ENCODE measurements at regions not wholly inside any gene's neighbourhood (a gene's known extent, or its start where the extent isn't known, plus 50 kb on each side); places are given as distances from the start of the nearest gene placed in this dataset.

DNA sequence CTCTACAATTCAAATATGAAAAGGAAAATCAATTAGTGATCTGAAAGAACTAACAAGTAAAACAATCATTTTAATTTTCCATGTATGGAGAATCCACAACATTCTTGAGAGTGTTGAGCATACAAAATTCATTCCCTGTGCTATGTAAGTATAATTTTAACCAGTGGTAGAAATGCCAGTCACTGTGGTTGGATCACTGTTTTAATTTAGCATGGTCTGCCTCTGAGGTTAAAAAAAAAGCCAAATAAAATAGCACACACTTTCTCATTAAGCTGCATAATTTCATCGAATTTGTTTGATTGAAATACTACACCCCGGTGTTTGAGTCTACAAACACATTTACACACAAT, 185.5 kb upstream of the STS start:
- ChIA-PET CTCF (no interaction called here), POLR2A (ENCODE audit: low non-redundant PET) (no interaction called here)
- Histone ChIP-seq H3K4me1 (ENCODE audit: insufficient read depth, low read length, poor library complexity, severe bottlenecking) (no peaks in the 10 kb centered on the region), H3K27ac (ENCODE audit: low read depth, low read length, poor library complexity, severe bottlenecking) (no peak overlapping the region), H3K36me3 (ENCODE audit: insufficient read depth, low read length, poor library complexity, severe bottlenecking) (no peaks in the 10 kb centered on the region), H3K27me3 (replicated peaks; ENCODE audit: insufficient read depth, low read depth, low read length, poor library complexity) (no peaks in the 10 kb centered on the region), H3K4me3 (ENCODE audit: low read depth, low read length, poor library complexity, severe bottlenecking) (no peak overlapping the region), H3K9me3 (ENCODE audit: low read depth, low read length, poor library complexity, severe bottlenecking) (no peaks in the 10 kb centered on the region)
- intact Hi-C loops (cut with micrococcal nuclease; ENCODE audit: unreplicated experiment), result no loop called here
- DNase-seq (ENCODE audit: low spot score), result no peak
- TF ChIP-seq EZH2 (IDR thresholded peaks at IDR 0.05; ENCODE audit: borderline replicate concordance, low read depth, low read length, poor library complexity, severe bottlenecking), result no peak
- TF ChIP-seq, protein P1, sequence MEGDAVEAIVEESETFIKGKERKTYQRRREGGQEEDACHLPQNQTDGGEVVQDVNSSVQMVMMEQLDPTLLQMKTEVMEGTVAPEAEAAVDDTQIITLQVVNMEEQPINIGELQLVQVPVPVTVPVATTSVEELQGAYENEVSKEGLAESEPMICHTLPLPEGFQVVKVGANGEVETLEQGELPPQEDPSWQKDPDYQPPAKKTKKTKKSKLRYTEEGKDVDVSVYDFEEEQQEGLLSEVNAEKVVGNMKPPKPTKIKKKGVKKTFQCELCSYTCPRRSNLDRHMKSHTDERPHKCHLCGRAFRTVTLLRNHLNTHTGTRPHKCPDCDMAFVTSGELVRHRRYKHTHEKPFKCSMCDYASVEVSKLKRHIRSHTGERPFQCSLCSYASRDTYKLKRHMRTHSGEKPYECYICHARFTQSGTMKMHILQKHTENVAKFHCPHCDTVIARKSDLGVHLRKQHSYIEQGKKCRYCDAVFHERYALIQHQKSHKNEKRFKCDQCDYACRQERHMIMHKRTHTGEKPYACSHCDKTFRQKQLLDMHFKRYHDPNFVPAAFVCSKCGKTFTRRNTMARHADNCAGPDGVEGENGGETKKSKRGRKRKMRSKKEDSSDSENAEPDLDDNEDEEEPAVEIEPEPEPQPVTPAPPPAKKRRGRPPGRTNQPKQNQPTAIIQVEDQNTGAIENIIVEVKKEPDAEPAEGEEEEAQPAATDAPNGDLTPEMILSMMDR (conservative IDR thresholded peaks at IDR 0.05; ENCODE audit: low read depth, low read length), result no peak
- BruUV-seq (replicated peaks), result no TSS peak

DNA sequence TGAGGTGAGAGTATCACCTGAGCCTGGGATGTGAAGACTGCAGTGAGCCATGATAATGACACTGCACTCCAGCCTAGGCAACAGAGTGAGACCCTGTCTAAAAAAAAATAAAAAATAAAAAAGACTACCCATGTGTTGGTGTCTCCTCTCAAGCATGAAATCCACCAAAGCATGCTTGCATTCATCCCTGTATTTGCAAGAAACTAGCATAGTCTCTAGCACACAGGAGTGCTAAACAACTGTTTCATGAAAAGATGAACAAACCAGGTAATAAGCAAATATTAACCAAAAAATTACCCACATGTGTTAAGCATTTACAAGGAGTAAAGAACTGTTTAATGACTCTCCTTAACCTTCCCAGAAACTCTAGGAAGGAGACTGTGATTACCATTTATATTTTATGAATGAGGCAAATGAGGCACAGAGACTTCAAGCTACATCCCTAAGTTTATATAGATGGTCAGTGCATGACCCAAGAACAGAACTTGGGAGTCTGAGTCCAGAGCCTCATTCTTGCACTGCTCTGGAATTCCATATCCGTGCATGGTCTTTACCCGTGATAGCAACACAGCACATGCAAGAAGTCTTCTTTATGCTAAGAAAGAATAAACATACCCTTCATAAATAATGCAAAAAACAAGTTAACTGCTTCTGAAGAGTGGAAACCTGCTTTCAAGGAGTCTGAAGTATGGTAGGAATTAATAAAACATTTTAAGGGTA, 186.1 kb upstream of the STS start:
- no peaks in the 10 kb centered on the region for H3K9me3 ChIP-seq (ENCODE audit: low read depth, low read length, poor library complexity, severe bottlenecking)
- no peak overlapping the region for H3K27ac ChIP-seq (ENCODE audit: low read depth, low read length, poor library complexity, severe bottlenecking)
- no peak overlapping the region for H3K4me3 ChIP-seq (ENCODE audit: low read depth, low read length, poor library complexity, severe bottlenecking)
- H3K4me1 ChIP-seq (ENCODE audit: insufficient read depth, low read length, poor library complexity, severe bottlenecking), result no peaks in the 10 kb centered on the region
- ChIA-PET POLR2A (ENCODE audit: low non-redundant PET) (no interaction called here), CTCF (no interaction called here)
- H3K36me3 ChIP-seq (ENCODE audit: insufficient read depth, low read length, poor library complexity, severe bottlenecking), result no peaks in the 10 kb centered on the region
- DNase-seq (ENCODE audit: low spot score), result no peak
- intact Hi-C loops (cut with micrococcal nuclease; ENCODE audit: unreplicated experiment), result no loop called here
- H3K27me3 ChIP-seq (replicated peaks; ENCODE audit: insufficient read depth, low read depth, low read length, poor library complexity), result no peaks in the 10 kb centered on the region
- BruUV-seq (replicated peaks), result no TSS peak
- no peak for TF ChIP-seq EZH2 (IDR thresholded peaks at IDR 0.05; ENCODE audit: borderline replicate concordance, low read depth, low read length, poor library complexity, severe bottlenecking)
- TF ChIP-seq, protein P1 (conservative IDR thresholded peaks at IDR 0.05; ENCODE audit: low read depth, low read length), result no peak

- no peaks in the 10 kb centered on the region for H3K36me3 ChIP-seq (ENCODE audit: insufficient read depth, low read length, poor library complexity, severe bottlenecking)
- H3K4me1 ChIP-seq (ENCODE audit: insufficient read depth, low read length, poor library complexity, severe bottlenecking), result no peaks in the 10 kb centered on the region
- no peak overlapping the region for H3K27ac ChIP-seq (ENCODE audit: low read depth, low read length, poor library complexity, severe bottlenecking)
- no peaks in the 10 kb centered on the region for H3K9me3 ChIP-seq (ENCODE audit: low read depth, low read length, poor library complexity, severe bottlenecking)
- DNase-seq (ENCODE audit: low spot score), result no peak
- H3K4me3 ChIP-seq (ENCODE audit: low read depth, low read length, poor library complexity, severe bottlenecking), result no peak overlapping the region
- no TSS peak for BruUV-seq (replicated peaks)
- TF ChIP-seq, protein P1 (conservative IDR thresholded peaks at IDR 0.05; ENCODE audit: low read depth, low read length), result no peak
- TF ChIP-seq EZH2 (IDR thresholded peaks at IDR 0.05; ENCODE audit: borderline replicate concordance, low read depth, low read length, poor library complexity, severe bottlenecking), result no peak
- CTCF ChIA-PET, result no interaction called here
- no peaks in the 10 kb centered on the region for H3K27me3 ChIP-seq (replicated peaks; ENCODE audit: insufficient read depth, low read depth, low read length, poor library complexity)
- POLR2A ChIA-PET (ENCODE audit: low non-redundant PET), result no interaction called here
- intact Hi-C loops (cut with micrococcal nuclease; ENCODE audit: unreplicated experiment), result no loop called here
These were observed 188.5 kb upstream of the STS start for GRCh38 chrX:6959006-6959405.
